GM12878 (cell line): ENCODE measurements at regions not wholly inside any gene's neighbourhood (a gene's known extent, or its start where the extent isn't known, plus 50 kb on each side); places are given as distances from the start of the nearest gene placed in this dataset.

Experiments
- ATAC-seq: fragments of 200-7000 bp; cut with Tn5 transposase; 3 replicates; pipeline ENCODE4 v1.9.1; 2020; ENCODE audit warnings: mild to moderate bottlenecking, moderate library complexity
- BruUV-seq: library from RNA; stranded (reverse); fragments of 400-500 nt; replicated peaks from 2 replicates; lab custom pipeline; 2021; lab: Mats Ljungman, UMichigan
- CTCF ChIA-PET: fragments of 300-600 bp; sonication (Branson Sonifier 250); formaldehyde crosslinking; extraction: SDS; loops from one replicate; lab custom pipeline; 2021; ENCODE audit warnings: inconsistent platforms; lab: Yijun Ruan, JAX
- POLR2A ChIA-PET: fragments of 350-600 bp; formaldehyde crosslinking; extraction: SDS; loops from one replicate; lab custom pipeline; 2021; ENCODE audit warnings: inconsistent platforms; lab: Charles Lee
- RAD21 ChIA-PET: fragments of 300-600 bp; sonication (Branson Sonifier 250); formaldehyde crosslinking; loops from one replicate; lab custom pipeline; 2023; ENCODE audit warnings: antibody characterized with exemption; ENCODE audit not compliant: unreplicated experiment; lab: Charles Lee
- SMC1A ChIA-PET: fragments of 300-600 bp; sonication (Branson Sonifier 250); formaldehyde crosslinking; loops from one replicate; lab custom pipeline; 2023; ENCODE audit not compliant: unreplicated experiment, uncharacterized antibody; lab: Charles Lee
- DNase-seq: peaks from one replicate; pipeline ENCODE4 v3.0.0-alpha.2; 2011; ENCODE audit warnings: low read depth, low spot score
- FAIRE-seq: peaks from 3 replicates; lab custom pipeline; 2011; peaks lifted over from hg19 to GRCh38; lab: Jason Lieb, UNC
- H2AFZ ChIP-seq: 2 replicates; pipeline ENCODE4 v1.6.0; 2011; ENCODE audit warnings: low read depth, low read length, control low read depth; ENCODE audit not compliant: control insufficient read depth
- H3K27ac ChIP-seq: 2 replicates; pipeline ENCODE4 v1.5.1; 2011; ENCODE audit warnings: control low read depth; ENCODE audit not compliant: control insufficient read depth, insufficient read depth
- H3K27me3 ChIP-seq, 2 experiments: replicated peaks in 1 of 2; 2 replicates each; pipeline versions ENCODE4 v1.6.0 to v1.6.1; 2011; ENCODE audit warnings: low read length in 1 of 2; ENCODE audit not compliant: control insufficient read depth in 2 of 2, insufficient read depth in 2 of 2
- H3K36me3 ChIP-seq, 2 experiments: 2 replicates each; pipeline ENCODE4 v1.5.1; 2011; ENCODE audit warnings: low read length in 1 of 2; ENCODE audit not compliant: control insufficient read depth in 2 of 2, insufficient read depth in 2 of 2
- H3K4me1 ChIP-seq: 2 replicates; pipeline ENCODE4 v1.6.1; 2011; ENCODE audit warnings: mild to moderate bottlenecking, low read length, moderate library complexity, mixed read lengths; ENCODE audit not compliant: control insufficient read depth, insufficient read depth
- H3K4me2 ChIP-seq: 2 replicates; pipeline ENCODE4 v1.6.0; 2011; ENCODE audit warnings: control low read depth; ENCODE audit not compliant: control insufficient read depth, insufficient read depth
- H3K4me3 ChIP-seq: fragments of 200-600 bp; sonication (generic); 2 replicates; pipeline ENCODE4 v1.5.1; 2016
- H3K79me2 ChIP-seq: 2 replicates; pipeline ENCODE4 v1.6.0; 2011; ENCODE audit warnings: low read length; ENCODE audit not compliant: control insufficient read depth, insufficient read depth
- H3K9ac ChIP-seq: 2 replicates; pipeline ENCODE4 v1.8.0; 2011; ENCODE audit warnings: low read length, control low read depth, mixed read lengths; ENCODE audit not compliant: control insufficient read depth, insufficient read depth
- H3K9me3 ChIP-seq: replicated peaks from 3 replicates; pipeline ENCODE4 v1.5.1; 2011; ENCODE audit warnings: mild to moderate bottlenecking, low read length; ENCODE audit not compliant: control insufficient read depth, insufficient read depth
- H4K20me1 ChIP-seq: 2 replicates; pipeline ENCODE4 v1.6.0; 2011; ENCODE audit not compliant: control insufficient read depth, insufficient read depth
- BHLHE40 ChIP-seq, 2 experiments: fragments of 450-650 bp in 1 of 2; IDR thresholded peaks; 2 replicates each; pipeline ENCODE4 v1.6.1; 2011 to 2017; ENCODE audit warnings: low read depth in 2 of 2, borderline replicate concordance in 1 of 2, improper control_type of control experiment in 1 of 2, low read length in 1 of 2, mild to moderate bottlenecking in 1 of 2
- IKZF1 ChIP-seq: fragments of 450-650 bp; conservative IDR thresholded peaks from 2 replicates; pipeline ENCODE4 v1.6.1; 2017; ENCODE audit warnings: antibody characterized with exemption, mild to moderate bottlenecking
- MEF2B ChIP-seq: fragments of 450-650 bp; IDR thresholded peaks from 2 replicates; pipeline ENCODE4 v1.6.1; 2018; ENCODE audit warnings: mild to moderate bottlenecking, moderate library complexity; ENCODE audit not compliant: partially characterized antibody, poor library complexity, severe bottlenecking
- MYB ChIP-seq: fragments of 150-350 bp; IDR thresholded peaks from 2 replicates; pipeline ENCODE4 v1.6.1; 2014; ENCODE audit warnings: mild to moderate bottlenecking, low read depth, low read length, borderline replicate concordance
- MYC ChIP-seq: IDR thresholded peaks from 2 replicates; pipeline ENCODE4 v1.6.1; 2011; ENCODE audit warnings: mild to moderate bottlenecking, low read length, moderate library complexity, inconsistent platforms; ENCODE audit not compliant: insufficient read depth, insufficient replicate concordance, insufficient read length, severe bottlenecking
- NFYA ChIP-seq: IDR thresholded peaks from 2 replicates; pipeline ENCODE4 v1.6.1; 2011; ENCODE audit warnings: low read depth, mild to moderate bottlenecking, low read length, improper control_type of control experiment, borderline replicate concordance
- NR2C2 ChIP-seq: IDR thresholded peaks from 2 replicates; pipeline ENCODE4 v1.6.1; 2011; ENCODE audit warnings: borderline replicate concordance, low read depth; ENCODE audit not compliant: control insufficient read depth, insufficient read length
- POLR2A ChIP-seq: IDR thresholded peaks from 2 replicates; pipeline ENCODE4 v1.6.1; 2011; ENCODE audit warnings: low read depth, mild to moderate bottlenecking, low read length
- TCF7 ChIP-seq: IDR thresholded peaks from 2 replicates; pipeline ENCODE4 v1.6.1; 2014; ENCODE audit warnings: antibody characterized with exemption, borderline replicate concordance
- WGBS: methylation state at CpG from one replicate; pipeline ENCODE4 v1.1.6; 2016; ENCODE audit warnings: low lambda C conversion rate; ENCODE audit not compliant: insufficient replicate concordance, insufficient coverage; ENCODE audit errors: missing lambda C conversion rate; 5-methylcytosine and 5-hydroxymethylcytosine counted together
- in situ Hi-C: fragments of 300-500 bp; cut with MboI; formaldehyde crosslinking; loops from 9 replicates; pipeline ENCODE4 v1.14.3; 2018; ENCODE audit warnings: mixed read lengths
- intact Hi-C: fragments of 100-400 bp; cut with micrococcal nuclease; formaldehyde crosslinking; loops from one replicate; pipeline ENCODE4 v1.14.2; 2022; ENCODE audit not compliant: unreplicated experiment
- TF ChIP-seq, protein P1 (sequence below): fragments of 450-650 bp; IDR thresholded peaks from 2 replicates; pipeline ENCODE4 v1.6.1; 2017; ENCODE audit warnings: borderline replicate concordance

- TF ChIP-seq NR2C2 (no peak), POLR2A (no peak), MYB (no peak), IKZF1 (no peak), BHLHE40 (IDR thresholded peaks at IDR 0.05; ENCODE audit: borderline replicate concordance in 1 of 2, low read depth in 2 of 2, low read length in 1 of 2) (no peak), TCF7 (no peak), NFYA (no peak)
- TF ChIP-seq, all 136 proteins: peak for 0
These were observed 178.8 kb upstream of the HDDC2 start (continued) for GRCh38 chr6:125480571-125480970.

DNA sequence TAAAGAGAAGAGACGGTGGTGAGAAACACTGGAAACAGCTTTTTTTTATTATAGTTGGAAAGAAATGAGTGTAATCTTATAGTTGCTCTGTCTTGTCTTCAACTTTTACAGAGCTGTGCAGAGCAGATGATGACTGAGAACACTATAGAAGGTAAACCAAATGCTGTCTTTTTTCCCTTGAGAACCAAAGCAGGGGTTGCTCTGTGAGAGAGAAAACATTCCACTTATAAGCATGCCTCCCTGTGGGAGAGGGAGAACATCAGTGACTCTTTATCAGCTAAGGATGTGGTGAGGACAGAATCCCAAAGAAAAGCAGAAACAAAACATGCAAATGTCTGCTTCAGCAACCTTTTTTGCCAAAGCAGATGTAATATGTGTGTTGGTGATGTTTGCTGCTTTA lies 179.3 kb upstream of the HDDC2 start:
- CTCF ChIA-PET = no interaction called here
- Histone ChIP-seq H3K27ac (no peak overlapping the region), H3K79me2 (no peaks in the 10 kb centered on the region), H4K20me1 (no peaks in the 10 kb centered on the region), H3K4me2 (no peak overlapping the region), H3K4me3 (no peak overlapping the region), H3K27me3 (no peaks in the 10 kb centered on the region), H3K9me3 (no peaks in the 10 kb centered on the region; the same call in 2 of the 3 replicates), H3K4me1 (no peaks in the 10 kb centered on the region), H3K9ac (no peak overlapping the region), H3K36me3 (no peaks in the 10 kb centered on the region), H2AFZ (no peak overlapping the region)
- no peak for ATAC-seq
- RAD21 ChIA-PET = no interaction called here
- SMC1A ChIA-PET = no interaction called here
- intact Hi-C loops = no loop called here
- no peak for FAIRE-seq
- WGBS = 0% methylated on average over 1 of the region's 1 CpG
- no peak for DNase-seq
- no TSS peak for BruUV-seq
- TF ChIP-seq, protein P1, sequence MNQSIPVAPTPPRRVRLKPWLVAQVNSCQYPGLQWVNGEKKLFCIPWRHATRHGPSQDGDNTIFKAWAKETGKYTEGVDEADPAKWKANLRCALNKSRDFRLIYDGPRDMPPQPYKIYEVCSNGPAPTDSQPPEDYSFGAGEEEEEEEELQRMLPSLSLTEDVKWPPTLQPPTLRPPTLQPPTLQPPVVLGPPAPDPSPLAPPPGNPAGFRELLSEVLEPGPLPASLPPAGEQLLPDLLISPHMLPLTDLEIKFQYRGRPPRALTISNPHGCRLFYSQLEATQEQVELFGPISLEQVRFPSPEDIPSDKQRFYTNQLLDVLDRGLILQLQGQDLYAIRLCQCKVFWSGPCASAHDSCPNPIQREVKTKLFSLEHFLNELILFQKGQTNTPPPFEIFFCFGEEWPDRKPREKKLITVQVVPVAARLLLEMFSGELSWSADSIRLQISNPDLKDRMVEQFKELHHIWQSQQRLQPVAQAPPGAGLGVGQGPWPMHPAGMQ = no peak
- TF ChIP-seq MEF2B (no peak), MYC (no peak)
- POLR2A ChIA-PET = no interaction called here
- in situ Hi-C loops = no loop called here
